ENCODE measurements at regions not wholly inside any gene's neighbourhood (a gene's known extent, or its start where the extent isn't known, plus 50 kb on each side); places are given as distances from the start of the nearest gene placed in this dataset.
A peak's percentile ranks its signal among the peaks of the same experiment; 100 is the strongest.

- Histone ChIP-seq H3K36me3 (no peaks in the 10 kb centered on the region), H3K4me1 (peaks cover 6 to 7% of the 10 kb centered on the region in 2 donors), H3K27me3 (no peaks in the 10 kb centered on the region), H3K9me3 (no peaks in the 10 kb centered on the region), H3K27ac (no peak overlapping the region), H3K4me3 (replicated peaks in 1 of 3) (no peak overlapping the region)
- TF ChIP-seq POLR2A (IDR thresholded peaks at IDR 0.05) (no peak), CTCF (IDR thresholded peaks at IDR 0.05) (no peak)
- intact Hi-C loops (cut with DNase I) = no loop called here
- no peak for DNase-seq
- WGBS, 2 donors = 96 to 98% methylated on average over 4 of the region's 4 CpGs
Measured at GRCh38 chr9:27752069-27752468, 178.8 kb upstream of the C9orf72 start.

- Histone ChIP-seq H3K27ac (no peak overlapping the region), H3K9me3 (no peaks in the 10 kb centered on the region), H3K36me3 (no peaks in the 10 kb centered on the region), H3K27me3 (no peaks in the 10 kb centered on the region), H3K4me1 (peaks cover 6 to 7% of the 10 kb centered on the region in 2 donors), H3K4me3 (replicated peaks in 1 of 3) (no peak overlapping the region)
- WGBS, 2 donors = 15 to 25% methylated on average over 2 of the region's 2 CpGs
- DNase-seq = peak; percentile 2 to 10
- intact Hi-C loops (cut with DNase I) = no loop called here
- TF ChIP-seq CTCF (IDR thresholded peaks at IDR 0.05) = no peak
- TF ChIP-seq POLR2A (IDR thresholded peaks at IDR 0.05) = no peak
Measured at GRCh38 chr9:27755846-27756245, 182.6 kb upstream of the C9orf72 start.

GRCh38 chr9:27756418-27756817 lies 183.1 kb upstream of the C9orf72 start:
- TF ChIP-seq CTCF (IDR thresholded peaks at IDR 0.05) (no peak), POLR2A (IDR thresholded peaks at IDR 0.05) (no peak)
- no peak overlapping the region for H3K4me3 ChIP-seq (replicated peaks in 1 of 3)
- 40 to 41% methylated on average over 5 of the region's 5 CpGs for WGBS, 2 donors
- intact Hi-C loops (cut with DNase I) = no loop called here
- peaks cover 6 to 7% of the 10 kb centered on the region in 2 donors for H3K4me1 ChIP-seq
- no peak overlapping the region for H3K27ac ChIP-seq
- no peaks in the 10 kb centered on the region for H3K27me3 ChIP-seq
- H3K36me3 ChIP-seq = no peaks in the 10 kb centered on the region
- DNase-seq = peak in 1 of 2 donors; percentile 4
- H3K9me3 ChIP-seq = no peaks in the 10 kb centered on the region

GRCh38 chr9:27763831-27764230 lies 190.6 kb upstream of the C9orf72 start:
- Histone ChIP-seq H3K27ac (no peak overlapping the region), H3K4me1 (no peaks in the 10 kb centered on the region), H3K9me3 (no peaks in the 10 kb centered on the region), H3K27me3 (no peaks in the 10 kb centered on the region), H3K4me3 (replicated peaks in 1 of 3) (no peak overlapping the region), H3K36me3 (no peaks in the 10 kb centered on the region)
- WGBS, 2 donors = 94 to 95% methylated on average over 7 of the region's 7 CpGs
- no peak for DNase-seq
- TF ChIP-seq CTCF (IDR thresholded peaks at IDR 0.05) = no peak
- no peak for TF ChIP-seq POLR2A (IDR thresholded peaks at IDR 0.05)
- intact Hi-C loops (cut with DNase I) = no loop called here

GRCh38 chr9:27765266-27766072 lies 192.2 kb upstream of the C9orf72 start:
- WGBS, 2 donors = 77 to 85% methylated on average over 1 of the region's 1 CpG
- no peak for TF ChIP-seq POLR2A (IDR thresholded peaks at IDR 0.05)
- no peak for TF ChIP-seq CTCF (IDR thresholded peaks at IDR 0.05)
- Histone ChIP-seq H3K27ac (no peak overlapping the region), H3K36me3 (no peaks in the 10 kb centered on the region), H3K9me3 (no peaks in the 10 kb centered on the region), H3K4me3 (replicated peaks in 1 of 3) (no peak overlapping the region), H3K4me1 (no peaks in the 10 kb centered on the region), H3K27me3 (no peaks in the 10 kb centered on the region)
- intact Hi-C loops (cut with DNase I) = no loop called here
- no peak for DNase-seq

Data from thyroid gland (tissue), 4 donors.